NOMO-1 treated with DMSO at 0.1 percent for 48 hours (cell line): ENCODE measurements at regions not wholly inside any gene's neighbourhood (a gene's known extent, or its start where the extent isn't known, plus 50 kb on each side); places are given as distances from the start of the nearest gene placed in this dataset.
"Not testable (repeated sequence)": the region's sequence is repeated elsewhere in the genome, so short reads cannot be mapped to it uniquely, and the experiment has no call there.

Source experiments
- DNase-seq: peaks from one replicate; lab custom pipeline; 2025; ENCODE audit not compliant: unreplicated experiment; lab: John Stamatoyannopoulos, UW

DNA sequence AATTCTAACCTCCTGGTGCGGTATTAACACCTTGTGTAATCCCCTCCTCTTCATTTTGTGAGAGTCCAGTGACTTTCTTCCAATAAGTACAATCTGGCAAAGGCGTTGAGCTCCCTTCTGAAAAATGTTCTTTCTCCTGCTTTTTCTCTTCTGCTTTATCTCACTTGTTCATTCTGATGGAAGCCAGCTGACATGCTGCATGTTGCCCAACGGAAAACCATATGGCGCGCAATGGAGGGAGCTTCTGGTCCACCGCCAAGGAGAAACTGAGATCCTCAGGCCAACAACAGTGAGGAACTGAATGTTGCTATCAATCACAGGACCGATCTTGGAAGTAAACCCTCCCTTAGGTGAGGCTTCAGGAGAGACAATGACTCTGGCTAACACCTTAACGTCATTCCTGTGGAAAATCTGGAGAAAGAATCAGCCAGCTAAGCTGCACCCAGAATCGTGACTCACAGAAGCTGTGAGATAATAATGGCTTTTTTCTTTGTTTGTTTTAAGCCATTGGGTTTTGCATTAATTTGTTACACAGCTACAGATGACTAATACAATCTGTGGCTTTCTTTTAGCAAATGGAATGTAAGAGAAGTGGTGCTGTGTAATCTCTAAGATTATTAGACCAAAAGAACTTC lies 1323.9 kb upstream of the DDX18 start:
- DNase-seq, result no peak

DNA sequence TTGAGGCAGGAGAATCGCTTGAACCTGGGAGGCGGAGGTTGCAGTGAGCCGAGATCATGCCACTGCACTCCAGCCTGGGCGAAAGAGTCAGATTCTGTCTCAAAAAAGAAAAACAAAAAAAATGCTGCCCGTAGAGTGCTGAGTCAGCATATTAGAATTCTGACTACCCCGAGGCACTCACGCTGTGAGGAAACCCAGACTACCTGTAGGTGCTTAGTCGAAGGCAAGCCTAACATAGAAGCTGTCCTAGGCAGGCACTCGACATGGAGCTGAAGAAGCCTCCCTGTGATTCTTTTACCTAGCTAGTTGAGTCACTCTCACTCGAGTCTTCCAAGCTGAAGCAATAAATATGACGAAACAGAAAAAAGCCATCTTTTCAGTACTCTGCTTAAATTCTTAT lies 1323.2 kb upstream of the DDX18 start:
- no peak for DNase-seq

DNA sequence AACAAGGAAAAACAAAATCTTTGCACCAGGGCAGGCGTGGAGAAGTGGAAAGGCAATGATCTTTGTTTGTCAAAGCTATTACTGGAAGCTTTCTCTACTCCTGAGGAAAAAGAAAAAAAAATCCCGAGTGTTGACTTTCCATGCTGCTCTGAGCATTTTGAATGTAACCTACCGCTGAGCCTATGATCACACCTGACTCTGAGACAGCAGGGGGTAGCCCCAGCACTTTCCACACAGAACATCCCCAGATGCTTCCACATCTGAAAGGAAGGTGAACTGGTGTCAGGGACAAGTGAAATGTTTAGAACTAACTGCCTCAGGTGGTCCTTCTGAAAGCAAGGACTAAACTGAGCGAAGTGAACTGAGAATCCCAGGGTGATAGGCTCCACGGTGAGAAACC lies 1315.1 kb upstream of the DDX18 start:
- DNase-seq, result no peak

DNA sequence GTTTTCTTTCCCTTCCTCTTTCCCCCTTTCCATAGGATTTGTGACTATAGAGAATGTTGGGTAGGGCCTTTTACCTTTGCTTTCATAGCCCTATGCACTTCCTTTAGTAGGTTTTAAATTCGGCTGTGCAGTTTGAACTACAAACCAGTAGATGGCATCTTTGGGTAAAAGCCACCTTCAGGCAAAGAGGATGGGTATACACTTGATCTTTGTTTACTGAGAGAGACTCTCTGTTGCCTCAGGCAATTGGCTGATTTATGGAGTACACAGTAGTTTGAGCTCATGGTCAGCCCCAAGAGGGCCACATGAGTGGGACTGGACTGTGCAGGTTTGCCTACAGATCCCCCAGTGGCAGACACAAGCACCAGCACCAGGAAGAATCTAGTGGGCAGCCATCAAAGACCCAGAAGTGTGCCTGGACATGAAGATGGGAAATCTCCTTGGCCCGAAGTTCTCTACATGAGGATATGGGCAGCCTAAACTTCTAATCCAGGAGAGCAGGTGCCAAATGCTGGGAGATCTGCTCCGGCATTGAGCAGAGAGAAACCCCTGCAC lies 1304.3 kb upstream of the DDX18 start:
- peak; percentile 10 for DNase-seq

DNA sequence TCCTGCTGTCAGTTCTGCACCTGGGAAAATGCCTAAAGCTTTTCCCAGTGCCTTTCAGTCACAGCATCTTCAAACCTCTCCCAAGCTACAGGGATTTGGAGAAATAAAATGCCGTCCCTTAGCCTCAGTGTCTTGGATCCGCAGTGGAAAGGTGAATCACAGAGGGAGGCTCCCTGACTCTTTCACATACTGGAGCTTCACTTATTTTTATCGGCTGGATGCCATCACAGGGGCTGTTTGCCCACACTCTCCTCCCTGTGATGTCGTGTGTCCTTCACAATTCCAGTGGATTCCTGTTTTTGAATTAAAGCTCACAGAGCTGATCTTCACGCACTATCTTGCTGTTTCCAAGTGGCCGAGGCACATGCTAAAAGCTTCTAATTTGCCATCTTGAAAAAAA lies 1303.1 kb upstream of the DDX18 start:
- no peak for DNase-seq

DNA sequence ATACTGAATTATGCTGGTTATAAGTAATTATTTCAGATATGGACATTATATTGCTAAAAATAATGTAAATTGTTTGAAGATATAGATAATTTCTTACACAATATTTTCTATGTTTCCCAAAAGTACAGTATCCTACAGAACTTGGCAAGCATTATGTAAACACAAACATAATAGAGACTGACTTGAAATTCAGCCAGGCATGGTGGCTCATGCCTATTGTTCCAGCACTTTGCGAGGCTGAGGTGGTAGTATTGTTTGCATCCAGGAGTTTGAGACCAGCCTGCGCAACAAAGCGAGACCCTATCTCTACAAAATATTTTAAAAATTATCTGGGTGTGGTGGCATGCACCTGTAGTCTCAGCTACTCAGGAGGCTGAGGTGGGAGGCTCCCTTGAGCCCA lies 1300.5 kb upstream of the DDX18 start:
- no peak for DNase-seq

DNA sequence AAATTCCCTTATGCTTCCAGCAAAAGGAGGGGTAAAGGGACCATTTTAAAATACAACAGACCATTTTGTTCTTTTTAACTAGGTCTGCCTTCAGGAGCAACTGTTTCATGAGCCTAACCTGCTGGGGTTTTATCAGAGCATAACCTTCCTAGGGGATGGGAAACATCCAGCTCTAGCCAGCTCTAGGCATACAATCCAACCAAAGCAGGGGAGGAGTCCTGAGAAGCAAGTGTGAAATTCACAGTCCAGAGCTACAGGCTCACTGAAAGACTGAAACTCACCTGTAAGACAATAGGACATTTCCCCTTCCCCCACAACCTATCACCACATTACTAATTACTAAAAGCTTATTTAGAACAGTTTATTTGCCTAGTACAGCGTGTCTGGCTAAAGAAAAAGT lies 1296.6 kb upstream of the DDX18 start:
- no peak for DNase-seq

DNA sequence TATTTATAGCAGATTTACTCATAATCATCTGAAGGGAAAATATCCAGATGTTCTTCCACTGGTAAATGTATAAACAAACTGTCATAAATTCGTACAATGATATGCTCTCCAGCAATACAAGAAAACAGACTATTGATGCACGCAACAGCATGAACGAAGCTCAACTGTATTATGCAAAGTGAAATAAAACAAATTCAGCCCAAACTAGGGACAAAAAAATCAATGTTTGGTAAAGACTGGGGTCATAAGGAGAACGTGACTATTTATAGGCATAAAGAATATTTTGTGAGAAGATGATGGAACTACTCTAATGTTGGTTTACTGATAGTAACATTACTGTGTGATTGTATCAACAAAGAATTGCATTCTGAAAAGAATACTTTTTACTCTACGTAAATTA lies 1276.7 kb upstream of the DDX18 start:
- DNase-seq, result no peak

DNA sequence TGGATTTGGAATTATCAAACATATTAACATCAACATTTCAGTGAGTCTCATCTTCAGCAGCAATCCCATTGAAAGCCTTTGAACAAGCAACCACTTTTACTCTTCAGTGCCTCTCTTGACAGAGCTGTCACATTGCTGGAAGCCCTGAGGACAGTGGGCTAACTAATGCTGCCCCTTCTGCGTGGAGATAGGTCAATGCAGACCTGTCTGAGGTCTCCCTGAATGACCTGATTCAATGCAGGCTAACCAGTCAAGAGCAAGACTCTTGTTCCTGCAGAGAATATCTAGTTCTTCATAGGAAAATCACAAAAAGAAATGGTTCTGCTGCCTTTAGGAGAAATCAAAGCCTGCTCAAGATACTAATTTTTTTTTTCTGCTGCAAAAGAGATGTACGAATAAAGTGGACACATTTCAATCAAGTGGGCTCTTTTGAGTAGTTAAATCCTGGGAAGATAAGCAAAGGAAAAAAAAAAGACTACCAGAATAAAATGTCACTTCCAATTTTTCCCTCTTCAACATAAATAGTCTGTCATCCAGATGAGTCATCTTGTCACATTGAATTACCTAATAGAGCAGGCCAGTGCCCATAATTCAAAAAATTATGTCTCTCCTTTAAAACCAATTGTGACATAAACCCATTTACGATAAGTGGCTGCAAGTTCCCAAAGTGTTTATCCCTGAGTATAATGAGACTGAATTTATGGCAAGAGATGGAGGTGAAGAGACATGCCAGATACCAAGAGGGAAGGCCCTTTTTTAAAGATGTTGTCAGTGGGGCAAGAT lies 1269.0 kb upstream of the DDX18 start:
- DNase-seq, result no peak

DNA sequence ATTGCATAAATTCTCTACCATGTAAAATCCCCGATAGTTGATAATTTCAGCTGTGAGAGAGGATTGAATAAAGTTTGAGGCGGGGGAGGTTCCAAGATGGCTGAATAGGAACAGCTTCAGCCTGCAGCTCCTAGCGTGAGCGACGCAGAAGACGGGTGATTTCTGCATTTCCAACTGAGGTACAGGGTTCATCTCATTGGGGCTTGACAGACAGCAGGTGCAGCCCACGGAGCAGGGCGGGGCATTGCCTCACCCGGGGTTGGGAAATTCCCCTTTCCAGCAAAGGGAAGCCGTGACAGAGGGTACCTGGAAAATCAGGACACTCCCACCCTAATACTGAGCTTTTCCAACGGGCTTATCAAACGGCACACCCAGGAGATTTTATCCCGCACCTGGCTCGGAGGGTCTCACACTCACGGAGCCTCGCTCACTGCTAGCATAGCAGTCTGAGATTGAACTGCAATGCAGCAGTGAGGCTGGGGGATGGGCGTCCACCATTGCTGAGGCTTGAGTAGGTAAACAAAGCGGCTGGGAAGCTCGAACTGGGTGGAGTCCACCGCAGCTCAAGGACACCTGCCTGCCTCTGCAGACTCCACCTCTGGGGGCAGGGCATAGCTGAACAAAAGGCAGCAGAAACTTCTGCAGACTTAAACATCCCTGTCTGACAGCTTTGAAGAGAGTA lies 1261.6 kb upstream of the DDX18 start:
- not testable (repeated sequence) for DNase-seq

DNA sequence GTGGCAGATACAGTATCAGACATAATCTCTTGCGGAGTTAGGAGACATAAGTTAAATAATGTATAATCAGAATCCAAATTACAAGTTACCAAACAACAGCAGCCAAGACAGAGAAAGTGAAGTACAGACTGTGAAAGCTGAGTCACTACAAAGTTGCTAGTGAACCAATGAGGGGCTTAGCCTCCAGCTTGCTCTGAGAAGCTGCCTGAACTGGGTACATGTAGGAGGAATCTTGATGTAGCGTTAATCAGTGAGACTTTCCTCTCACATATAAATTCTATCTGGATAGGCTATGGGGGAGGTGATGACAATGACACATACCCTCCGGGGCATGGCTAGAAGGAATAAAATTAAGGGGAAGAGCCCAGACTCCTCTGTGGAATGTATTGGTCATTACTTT lies 1234.3 kb upstream of the DDX18 start:
- DNase-seq, result no peak

DNA sequence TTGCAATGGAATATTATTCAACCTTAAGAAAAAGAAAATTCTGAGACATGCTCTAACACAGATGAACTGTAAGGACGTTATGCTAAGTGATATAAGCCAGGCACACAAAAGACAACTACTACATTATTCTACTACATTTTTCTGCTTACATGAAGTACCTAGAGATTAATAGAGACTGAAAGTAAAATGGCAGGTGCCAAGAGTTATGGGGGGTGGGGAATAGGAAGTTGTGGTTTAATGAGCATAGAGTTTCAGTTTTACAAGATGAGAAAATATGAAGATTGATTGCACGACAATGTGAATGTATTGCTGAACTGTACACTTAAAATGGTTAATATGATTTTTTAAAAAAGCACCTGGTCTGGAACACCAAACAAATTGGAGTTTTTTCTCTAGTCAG lies 1231.6 kb upstream of the DDX18 start:
- DNase-seq, result no peak

DNA sequence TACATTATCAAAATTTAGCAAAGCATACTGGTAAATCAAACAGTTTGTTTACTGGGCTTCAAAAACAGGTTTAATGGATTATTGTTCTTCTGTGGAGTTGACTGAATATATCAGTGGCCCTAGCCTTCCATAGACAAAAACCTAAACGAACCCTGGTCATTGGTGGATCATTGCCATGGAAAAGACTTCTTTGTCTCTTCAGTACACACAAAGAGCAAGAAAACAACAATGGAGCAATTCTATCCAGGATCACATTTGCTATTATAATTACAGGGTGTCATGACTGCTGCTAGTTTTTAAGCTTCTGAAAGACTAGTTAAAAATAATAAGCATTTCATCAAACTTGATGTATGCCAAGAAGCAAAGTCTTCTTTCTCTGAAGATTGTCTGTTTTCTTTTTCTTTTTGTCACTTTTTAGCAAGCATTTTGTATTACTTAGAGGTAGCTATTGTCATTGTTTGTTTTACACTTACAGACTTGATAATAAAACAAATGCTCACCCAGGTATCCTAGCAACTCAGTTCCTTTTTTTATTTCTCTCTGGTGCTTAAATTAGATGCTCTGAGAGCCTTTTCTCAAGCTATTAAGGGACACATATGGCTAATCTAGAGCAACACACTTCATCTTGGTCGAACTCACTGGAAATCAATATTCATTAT lies 1228.7 kb upstream of the DDX18 start:
- no peak for DNase-seq

DNA sequence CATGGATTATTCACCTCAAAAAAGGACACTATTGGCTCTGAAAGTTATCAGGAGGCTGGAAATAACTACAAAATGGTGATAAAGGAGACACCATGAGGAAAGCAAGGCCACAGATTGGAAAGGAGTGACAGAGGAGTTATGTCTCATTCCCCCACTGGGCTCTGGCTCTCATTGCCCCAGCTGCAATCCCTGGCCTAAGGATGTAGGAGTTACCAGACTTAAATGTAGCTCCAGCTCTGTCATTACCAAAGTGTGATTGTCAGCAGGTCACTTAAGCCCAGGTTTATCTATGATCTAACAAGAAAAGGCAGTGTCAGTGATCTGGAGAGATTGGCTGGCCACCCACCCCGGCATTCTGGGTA lies 1228.2 kb upstream of the DDX18 start:
- DNase-seq, result no peak
